ENCODE measurements at regions not wholly inside any gene's neighbourhood (a gene's known extent, or its start where the extent isn't known, plus 50 kb on each side); places are given as distances from the start of the nearest gene placed in this dataset.

DNA sequence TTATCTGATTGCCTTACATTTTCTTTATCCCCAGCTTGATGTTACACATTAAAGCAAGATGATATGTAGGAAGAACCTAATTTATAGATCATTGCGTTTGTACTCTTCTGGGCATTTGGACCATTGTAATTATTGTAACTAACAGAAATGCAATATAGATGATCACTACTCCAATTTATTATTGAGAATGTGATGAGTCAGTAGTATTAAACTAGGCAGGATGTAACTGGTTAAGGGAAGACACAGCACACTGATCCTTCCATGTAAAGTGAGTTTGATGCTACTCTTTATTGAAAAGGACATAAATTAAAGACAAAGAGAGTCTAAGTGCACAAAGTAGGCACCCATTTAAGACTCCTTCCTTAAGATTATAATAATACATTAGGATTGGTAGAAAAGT, 223.8 kb downstream of the KIF2B start:
- Histone ChIP-seq H2AFZ (ENCODE audit: low read length) (no peak overlapping the region), H3K27ac (ENCODE audit: low read depth, low read length, poor library complexity, severe bottlenecking) (no peak overlapping the region), H3K27me3 (ENCODE audit: insufficient read depth, low read length) (no peaks in the 10 kb centered on the region), H3K9ac (ENCODE audit: low read length) (no peak overlapping the region), H4K20me1 (ENCODE audit: insufficient read depth, low read length) (no peaks in the 10 kb centered on the region), H3K36me3 (ENCODE audit: insufficient read depth, low read length) (no peaks in the 10 kb centered on the region), H3K4me3 (ENCODE audit: low read depth, low read length, poor library complexity, severe bottlenecking) (no peak overlapping the region), H3K4me2 (ENCODE audit: low read length) (no peak overlapping the region), H3K9me2 (ENCODE audit: low read depth, low read length) (no peaks in the 10 kb centered on the region), H3K9me3 (ENCODE audit: low read length) (no peaks in the 10 kb centered on the region), H3F3A (ENCODE audit: insufficient read depth, low read length) (no peaks in the 10 kb centered on the region), H3K79me2 (ENCODE audit: insufficient read depth, low read length) (no peaks in the 10 kb centered on the region), H3K4me1 (ENCODE audit: insufficient read depth, low read length, severe bottlenecking) (no peaks in the 10 kb centered on the region)
- no peak for TF ChIP-seq EZH2 (IDR thresholded peaks at IDR 0.05; ENCODE audit: borderline replicate concordance, low read length)
- TF ChIP-seq, protein P1, sequence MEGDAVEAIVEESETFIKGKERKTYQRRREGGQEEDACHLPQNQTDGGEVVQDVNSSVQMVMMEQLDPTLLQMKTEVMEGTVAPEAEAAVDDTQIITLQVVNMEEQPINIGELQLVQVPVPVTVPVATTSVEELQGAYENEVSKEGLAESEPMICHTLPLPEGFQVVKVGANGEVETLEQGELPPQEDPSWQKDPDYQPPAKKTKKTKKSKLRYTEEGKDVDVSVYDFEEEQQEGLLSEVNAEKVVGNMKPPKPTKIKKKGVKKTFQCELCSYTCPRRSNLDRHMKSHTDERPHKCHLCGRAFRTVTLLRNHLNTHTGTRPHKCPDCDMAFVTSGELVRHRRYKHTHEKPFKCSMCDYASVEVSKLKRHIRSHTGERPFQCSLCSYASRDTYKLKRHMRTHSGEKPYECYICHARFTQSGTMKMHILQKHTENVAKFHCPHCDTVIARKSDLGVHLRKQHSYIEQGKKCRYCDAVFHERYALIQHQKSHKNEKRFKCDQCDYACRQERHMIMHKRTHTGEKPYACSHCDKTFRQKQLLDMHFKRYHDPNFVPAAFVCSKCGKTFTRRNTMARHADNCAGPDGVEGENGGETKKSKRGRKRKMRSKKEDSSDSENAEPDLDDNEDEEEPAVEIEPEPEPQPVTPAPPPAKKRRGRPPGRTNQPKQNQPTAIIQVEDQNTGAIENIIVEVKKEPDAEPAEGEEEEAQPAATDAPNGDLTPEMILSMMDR (IDR thresholded peaks at IDR 0.05; ENCODE audit: low read length): no peak

DNA sequence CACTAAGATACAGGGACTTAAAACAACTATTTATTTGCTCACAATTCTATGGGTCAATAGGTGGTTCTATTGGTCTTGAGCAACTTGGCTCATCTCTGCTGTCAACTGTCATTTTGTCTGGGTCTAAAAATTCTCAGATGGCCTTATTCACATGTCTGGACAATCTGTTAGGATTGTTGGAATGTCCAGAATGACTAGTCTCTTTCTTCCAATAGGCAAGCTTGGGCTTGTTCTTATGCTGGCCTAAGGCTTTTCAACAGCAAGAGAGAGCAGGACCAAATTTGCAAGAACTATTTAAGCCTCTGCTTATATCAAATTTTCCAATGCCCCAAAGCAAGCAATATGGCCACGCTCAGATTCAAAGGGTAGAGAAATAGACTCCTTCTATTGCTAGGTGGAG, 240.9 kb downstream of the KIF2B start:
- Histone ChIP-seq H3K79me2 (ENCODE audit: insufficient read depth, low read length) (no peaks in the 10 kb centered on the region), H3K9me2 (ENCODE audit: low read depth, low read length) (no peaks in the 10 kb centered on the region), H3F3A (ENCODE audit: insufficient read depth, low read length) (no peaks in the 10 kb centered on the region), H2AFZ (ENCODE audit: low read length) (no peak overlapping the region), H3K27ac (ENCODE audit: low read depth, low read length, poor library complexity, severe bottlenecking) (no peak overlapping the region), H3K36me3 (ENCODE audit: insufficient read depth, low read length) (no peaks in the 10 kb centered on the region), H3K4me1 (ENCODE audit: insufficient read depth, low read length, severe bottlenecking) (no peaks in the 10 kb centered on the region), H3K4me3 (ENCODE audit: low read depth, low read length, poor library complexity, severe bottlenecking) (no peak overlapping the region), H4K20me1 (ENCODE audit: insufficient read depth, low read length) (no peaks in the 10 kb centered on the region), H3K27me3 (ENCODE audit: insufficient read depth, low read length) (no peaks in the 10 kb centered on the region), H3K4me2 (ENCODE audit: low read length) (no peak overlapping the region), H3K9ac (ENCODE audit: low read length) (no peak overlapping the region), H3K9me3 (ENCODE audit: low read length) (no peaks in the 10 kb centered on the region)
- TF ChIP-seq EZH2 (IDR thresholded peaks at IDR 0.05; ENCODE audit: borderline replicate concordance, low read length): no peak
- TF ChIP-seq, protein P1 (IDR thresholded peaks at IDR 0.05; ENCODE audit: low read length): no peak

DNA sequence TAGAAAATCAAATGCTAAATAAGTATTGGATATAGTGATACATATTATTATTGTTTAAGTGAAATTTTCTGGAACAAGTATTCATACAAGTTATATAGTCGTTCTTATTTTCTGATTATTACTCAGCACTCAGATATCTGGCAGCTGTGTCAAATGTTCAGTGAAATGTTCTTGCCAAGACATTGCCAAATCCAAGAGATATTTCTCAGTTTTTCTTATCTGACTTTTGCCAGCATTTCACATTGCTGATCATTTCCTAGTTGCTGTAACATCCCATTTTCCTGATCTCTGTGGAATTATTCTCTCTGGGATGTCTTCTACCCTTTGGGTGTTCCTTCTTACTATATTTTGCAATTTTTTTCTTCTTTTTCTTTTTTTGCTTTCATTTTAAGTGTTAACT, 262.3 kb downstream of the KIF2B start:
- H3K79me2 ChIP-seq (ENCODE audit: insufficient read depth, low read length): no peaks in the 10 kb centered on the region
- H3K9me2 ChIP-seq (ENCODE audit: low read depth, low read length): no peaks in the 10 kb centered on the region
- H3K36me3 ChIP-seq (ENCODE audit: insufficient read depth, low read length): no peaks in the 10 kb centered on the region
- TF ChIP-seq EZH2 (IDR thresholded peaks at IDR 0.05; ENCODE audit: borderline replicate concordance, low read length): no peak
- TF ChIP-seq, protein P1 (IDR thresholded peaks at IDR 0.05; ENCODE audit: low read length): no peak
- no peak overlapping the region for H3K9ac ChIP-seq (ENCODE audit: low read length)
- no peak overlapping the region for H3K4me3 ChIP-seq (ENCODE audit: low read depth, low read length, poor library complexity, severe bottlenecking)
- H3K27me3 ChIP-seq (ENCODE audit: insufficient read depth, low read length): no peaks in the 10 kb centered on the region
- no peak overlapping the region for H3K27ac ChIP-seq (ENCODE audit: low read depth, low read length, poor library complexity, severe bottlenecking)
- H3K9me3 ChIP-seq (ENCODE audit: low read length): no peaks in the 10 kb centered on the region
- H2AFZ ChIP-seq (ENCODE audit: low read length): no peak overlapping the region
- H3F3A ChIP-seq (ENCODE audit: insufficient read depth, low read length): no peaks in the 10 kb centered on the region
- H4K20me1 ChIP-seq (ENCODE audit: insufficient read depth, low read length): no peaks in the 10 kb centered on the region
- no peak overlapping the region for H3K4me2 ChIP-seq (ENCODE audit: low read length)
- H3K4me1 ChIP-seq (ENCODE audit: insufficient read depth, low read length, severe bottlenecking): no peaks in the 10 kb centered on the region

Data from OCI-LY1 (cell line).